ENCODE measurements at regions not wholly inside any gene's neighbourhood (a gene's known extent, or its start where the extent isn't known, plus 50 kb on each side); places are given as distances from the start of the nearest gene placed in this dataset.
"Not testable (repeated sequence)": the region's sequence is repeated elsewhere in the genome, so short reads cannot be mapped to it uniquely, and the experiment has no call there.

GRCh38 chr2:221752781-221753180 is 180.7 kb upstream of the EPHA4 start:
- no peak overlapping the region for H3K27ac ChIP-seq
- no peak for TF ChIP-seq CTCF (conservative IDR thresholded peaks at IDR 0.05)

- no peak for TF ChIP-seq CTCF (conservative IDR thresholded peaks at IDR 0.05)
- no peak overlapping the region for H3K27ac ChIP-seq
These were observed 178.2 kb upstream of the EPHA4 start for GRCh38 chr2:221750316-221750715.

- no peak for TF ChIP-seq CTCF (conservative IDR thresholded peaks at IDR 0.05)
- no peak overlapping the region for H3K27ac ChIP-seq
These were observed 175.3 kb upstream of the EPHA4 start for GRCh38 chr2:221747289-221747972.

GRCh38 chr2:221741496-221742211 is 169.6 kb upstream of the EPHA4 start:
- no peak for TF ChIP-seq CTCF (conservative IDR thresholded peaks at IDR 0.05)
- no peak overlapping the region for H3K27ac ChIP-seq

- TF ChIP-seq CTCF (conservative IDR thresholded peaks at IDR 0.05) = no peak
- no peak overlapping the region for H3K27ac ChIP-seq
These were observed 159.5 kb upstream of the EPHA4 start for GRCh38 chr2:221731432-221732145.

GRCh38 chr2:221726894-221727513 is 154.9 kb upstream of the EPHA4 start:
- no peak for TF ChIP-seq CTCF (conservative IDR thresholded peaks at IDR 0.05)
- no peak overlapping the region for H3K27ac ChIP-seq

- H3K27ac ChIP-seq = no peak overlapping the region
These were observed 152.6 kb upstream of the EPHA4 start for GRCh38 chr2:221724631-221725203.

GRCh38 chr2:221724117-221724516 is 152.0 kb upstream of the EPHA4 start:
- not testable (repeated sequence) for H3K27ac ChIP-seq

More at GRCh38 chr2:221724631-221725203, 152.6 kb upstream of the EPHA4 start:
- no peak for TF ChIP-seq CTCF (conservative IDR thresholded peaks at IDR 0.05)
